ENCODE measurements at regions not wholly inside any gene's neighbourhood (a gene's known extent, or its start where the extent isn't known, plus 50 kb on each side); places are given as distances from the start of the nearest gene placed in this dataset.

DNA sequence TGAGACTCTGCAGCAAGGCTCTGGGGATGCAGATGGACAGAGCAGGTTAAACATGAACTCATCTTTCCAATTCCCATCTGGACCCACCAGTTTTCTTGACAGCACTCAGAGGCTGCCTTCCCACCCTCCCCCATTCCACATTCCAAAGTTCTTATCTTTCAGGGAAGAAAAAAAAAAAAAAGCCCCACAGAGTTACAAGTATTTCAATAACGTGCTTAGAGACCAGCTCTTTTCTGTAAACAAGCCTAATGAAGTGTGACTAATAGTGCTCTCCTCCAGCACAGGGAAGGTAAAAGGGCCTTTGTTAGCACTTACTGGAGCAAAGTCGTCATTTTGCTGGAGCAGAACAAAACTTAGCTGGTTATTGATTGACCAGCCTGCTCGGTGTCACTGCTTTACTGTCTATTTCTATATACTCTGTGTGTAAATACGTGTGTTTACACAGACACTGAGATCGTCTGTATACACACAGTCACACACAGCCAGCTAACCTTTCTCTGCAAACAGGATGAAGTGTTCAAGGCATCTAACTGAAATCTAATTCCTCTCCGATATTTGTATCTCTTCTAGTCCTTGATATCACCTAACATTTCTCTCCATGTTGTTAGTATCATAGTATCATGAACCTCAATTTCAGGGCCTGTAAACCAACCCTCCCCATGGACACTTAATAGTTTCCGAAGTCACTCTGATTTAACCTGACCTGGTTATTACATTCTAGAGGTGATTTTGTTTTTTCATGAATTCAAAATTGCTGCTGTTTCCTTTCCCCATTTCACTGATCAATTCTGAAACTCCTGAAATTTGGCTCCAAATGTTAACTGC lies 84.9 kb downstream of the ZNF608 start (continued):
- no peak; the same call in 1 of the 2 replicates for TF ChIP-seq TRIM28 (IDR thresholded peaks at IDR 0.05; ENCODE audit: borderline replicate concordance, low read length)
- no peak for TF ChIP-seq ZNF555 (tag by site-specific recombination; conservative IDR thresholded peaks at IDR 0.05)
- peak; percentile 64 for TF ChIP-seq ZNF394 (tag by site-specific recombination; IDR thresholded peaks at IDR 0.05; ENCODE audit: borderline replicate concordance)
- TF ChIP-seq MYNN (tag by site-specific recombination; IDR thresholded peaks at IDR 0.05; ENCODE audit: borderline replicate concordance), result peak; percentile 85
- no peak for TF ChIP-seq ZBTB7A (tag by site-specific recombination; IDR thresholded peaks at IDR 0.05; ENCODE audit: low read depth)
- TF ChIP-seq ZNF621 (tag by site-specific recombination; IDR thresholded peaks at IDR 0.05), result no peak
- TF ChIP-seq ZEB2 (tag by site-specific recombination; IDR thresholded peaks at IDR 0.05), result peak; percentile 98
- TF ChIP-seq, protein P1, sequence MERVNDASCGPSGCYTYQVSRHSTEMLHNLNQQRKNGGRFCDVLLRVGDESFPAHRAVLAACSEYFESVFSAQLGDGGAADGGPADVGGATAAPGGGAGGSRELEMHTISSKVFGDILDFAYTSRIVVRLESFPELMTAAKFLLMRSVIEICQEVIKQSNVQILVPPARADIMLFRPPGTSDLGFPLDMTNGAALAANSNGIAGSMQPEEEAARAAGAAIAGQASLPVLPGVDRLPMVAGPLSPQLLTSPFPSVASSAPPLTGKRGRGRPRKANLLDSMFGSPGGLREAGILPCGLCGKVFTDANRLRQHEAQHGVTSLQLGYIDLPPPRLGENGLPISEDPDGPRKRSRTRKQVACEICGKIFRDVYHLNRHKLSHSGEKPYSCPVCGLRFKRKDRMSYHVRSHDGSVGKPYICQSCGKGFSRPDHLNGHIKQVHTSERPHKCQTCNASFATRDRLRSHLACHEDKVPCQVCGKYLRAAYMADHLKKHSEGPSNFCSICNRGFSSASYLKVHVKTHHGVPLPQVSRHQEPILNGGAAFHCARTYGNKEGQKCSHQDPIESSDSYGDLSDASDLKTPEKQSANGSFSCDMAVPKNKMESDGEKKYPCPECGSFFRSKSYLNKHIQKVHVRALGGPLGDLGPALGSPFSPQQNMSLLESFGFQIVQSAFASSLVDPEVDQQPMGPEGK (tag by site-specific recombination; IDR thresholded peaks at IDR 0.05), result peak; percentile 92
- TF ChIP-seq ZNF266 (tag by site-specific recombination; IDR thresholded peaks at IDR 0.05; ENCODE audit: low read depth), result no peak
- TF ChIP-seq SCRT1 (tag by site-specific recombination; IDR thresholded peaks at IDR 0.05; ENCODE audit: borderline replicate concordance), result peak; percentile 82
- TF ChIP-seq ZNF248 (tag by site-specific recombination; IDR thresholded peaks at IDR 0.05), result no peak
- TF ChIP-seq, protein P2, sequence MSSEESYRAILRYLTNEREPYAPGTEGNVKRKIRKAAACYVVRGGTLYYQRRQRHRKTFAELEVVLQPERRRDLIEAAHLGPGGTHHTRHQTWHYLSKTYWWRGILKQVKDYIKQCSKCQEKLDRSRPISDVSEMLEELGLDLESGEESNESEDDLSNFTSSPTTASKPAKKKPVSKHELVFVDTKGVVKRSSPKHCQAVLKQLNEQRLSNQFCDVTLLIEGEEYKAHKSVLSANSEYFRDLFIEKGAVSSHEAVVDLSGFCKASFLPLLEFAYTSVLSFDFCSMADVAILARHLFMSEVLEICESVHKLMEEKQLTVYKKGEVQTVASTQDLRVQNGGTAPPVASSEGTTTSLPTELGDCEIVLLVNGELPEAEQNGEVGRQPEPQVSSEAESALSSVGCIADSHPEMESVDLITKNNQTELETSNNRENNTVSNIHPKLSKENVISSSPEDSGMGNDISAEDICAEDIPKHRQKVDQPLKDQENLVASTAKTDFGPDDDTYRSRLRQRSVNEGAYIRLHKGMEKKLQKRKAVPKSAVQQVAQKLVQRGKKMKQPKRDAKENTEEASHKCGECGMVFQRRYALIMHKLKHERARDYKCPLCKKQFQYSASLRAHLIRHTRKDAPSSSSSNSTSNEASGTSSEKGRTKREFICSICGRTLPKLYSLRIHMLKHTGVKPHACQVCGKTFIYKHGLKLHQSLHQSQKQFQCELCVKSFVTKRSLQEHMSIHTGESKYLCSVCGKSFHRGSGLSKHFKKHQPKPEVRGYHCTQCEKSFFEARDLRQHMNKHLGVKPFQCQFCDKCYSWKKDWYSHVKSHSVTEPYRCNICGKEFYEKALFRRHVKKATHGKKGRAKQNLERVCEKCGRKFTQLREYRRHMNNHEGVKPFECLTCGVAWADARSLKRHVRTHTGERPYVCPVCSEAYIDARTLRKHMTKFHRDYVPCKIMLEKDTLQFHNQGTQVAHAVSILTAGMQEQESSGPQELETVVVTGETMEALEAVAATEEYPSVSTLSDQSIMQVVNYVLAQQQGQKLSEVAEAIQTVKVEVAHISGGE (tag by site-specific recombination; conservative IDR thresholded peaks at IDR 0.05; ENCODE audit: low read depth), result no peak; the same call in 1 of the 2 replicates
- TF ChIP-seq, protein P3, sequence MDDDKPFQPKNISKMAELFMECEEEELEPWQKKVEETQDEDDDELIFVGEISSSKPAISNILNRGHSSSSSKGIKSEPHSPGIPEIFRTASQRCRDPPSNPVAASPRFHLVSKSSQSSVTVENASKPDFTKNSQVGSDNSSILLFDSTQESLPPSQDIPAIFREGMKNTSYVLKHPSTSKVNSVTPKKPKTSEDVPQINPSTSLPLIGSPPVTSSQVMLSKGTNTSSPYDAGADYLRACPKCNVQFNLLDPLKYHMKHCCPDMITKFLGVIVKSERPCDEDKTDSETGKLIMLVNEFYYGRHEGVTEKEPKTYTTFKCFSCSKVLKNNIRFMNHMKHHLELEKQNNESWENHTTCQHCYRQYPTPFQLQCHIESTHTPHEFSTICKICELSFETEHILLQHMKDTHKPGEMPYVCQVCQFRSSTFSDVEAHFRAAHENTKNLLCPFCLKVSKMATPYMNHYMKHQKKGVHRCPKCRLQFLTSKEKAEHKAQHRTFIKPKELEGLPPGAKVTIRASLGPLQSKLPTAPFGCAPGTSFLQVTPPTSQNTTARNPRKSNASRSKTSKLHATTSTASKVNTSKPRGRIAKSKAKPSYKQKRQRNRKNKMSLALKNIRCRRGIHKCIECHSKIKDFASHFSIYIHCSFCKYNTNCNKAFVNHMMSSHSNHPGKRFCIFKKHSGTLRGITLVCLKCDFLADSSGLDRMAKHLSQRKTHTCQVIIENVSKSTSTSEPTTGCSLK (tag by site-specific recombination; IDR thresholded peaks at IDR 0.05), result no peak
- TF ChIP-seq ZNF10 (tag by site-specific recombination; IDR thresholded peaks at IDR 0.05), result 0 out of 2 replicates have a peak, but pooled peaks have one; percentile 31
- TF ChIP-seq, protein P4, sequence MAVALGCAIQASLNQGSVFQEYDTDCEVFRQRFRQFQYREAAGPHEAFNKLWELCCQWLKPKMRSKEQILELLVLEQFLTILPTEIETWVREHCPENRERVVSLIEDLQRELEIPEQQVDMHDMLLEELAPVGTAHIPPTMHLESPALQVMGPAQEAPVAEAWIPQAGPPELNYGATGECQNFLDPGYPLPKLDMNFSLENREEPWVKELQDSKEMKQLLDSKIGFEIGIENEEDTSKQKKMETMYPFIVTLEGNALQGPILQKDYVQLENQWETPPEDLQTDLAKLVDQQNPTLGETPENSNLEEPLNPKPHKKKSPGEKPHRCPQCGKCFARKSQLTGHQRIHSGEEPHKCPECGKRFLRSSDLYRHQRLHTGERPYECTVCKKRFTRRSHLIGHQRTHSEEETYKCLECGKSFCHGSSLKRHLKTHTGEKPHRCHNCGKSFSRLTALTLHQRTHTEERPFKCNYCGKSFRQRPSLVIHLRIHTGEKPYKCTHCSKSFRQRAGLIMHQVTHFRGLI (tag by site-specific recombination; IDR thresholded peaks at IDR 0.05), result peak; percentile 73
- peak; percentile 75 for TF ChIP-seq ZNF2 (tag by site-specific recombination; IDR thresholded peaks at IDR 0.05)
- peak; percentile 99 for TF ChIP-seq GLIS1 (tag by site-specific recombination; IDR thresholded peaks at IDR 0.05)
- TF ChIP-seq, protein P5, sequence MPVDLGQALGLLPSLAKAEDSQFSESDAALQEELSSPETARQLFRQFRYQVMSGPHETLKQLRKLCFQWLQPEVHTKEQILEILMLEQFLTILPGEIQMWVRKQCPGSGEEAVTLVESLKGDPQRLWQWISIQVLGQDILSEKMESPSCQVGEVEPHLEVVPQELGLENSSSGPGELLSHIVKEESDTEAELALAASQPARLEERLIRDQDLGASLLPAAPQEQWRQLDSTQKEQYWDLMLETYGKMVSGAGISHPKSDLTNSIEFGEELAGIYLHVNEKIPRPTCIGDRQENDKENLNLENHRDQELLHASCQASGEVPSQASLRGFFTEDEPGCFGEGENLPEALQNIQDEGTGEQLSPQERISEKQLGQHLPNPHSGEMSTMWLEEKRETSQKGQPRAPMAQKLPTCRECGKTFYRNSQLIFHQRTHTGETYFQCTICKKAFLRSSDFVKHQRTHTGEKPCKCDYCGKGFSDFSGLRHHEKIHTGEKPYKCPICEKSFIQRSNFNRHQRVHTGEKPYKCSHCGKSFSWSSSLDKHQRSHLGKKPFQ (tag by site-specific recombination; IDR thresholded peaks at IDR 0.05), result peak; percentile 84
- TF ChIP-seq EGR2 (tag by site-specific recombination; IDR thresholded peaks at IDR 0.05; ENCODE audit: low read depth), result no peak
- TF ChIP-seq, protein P6, sequence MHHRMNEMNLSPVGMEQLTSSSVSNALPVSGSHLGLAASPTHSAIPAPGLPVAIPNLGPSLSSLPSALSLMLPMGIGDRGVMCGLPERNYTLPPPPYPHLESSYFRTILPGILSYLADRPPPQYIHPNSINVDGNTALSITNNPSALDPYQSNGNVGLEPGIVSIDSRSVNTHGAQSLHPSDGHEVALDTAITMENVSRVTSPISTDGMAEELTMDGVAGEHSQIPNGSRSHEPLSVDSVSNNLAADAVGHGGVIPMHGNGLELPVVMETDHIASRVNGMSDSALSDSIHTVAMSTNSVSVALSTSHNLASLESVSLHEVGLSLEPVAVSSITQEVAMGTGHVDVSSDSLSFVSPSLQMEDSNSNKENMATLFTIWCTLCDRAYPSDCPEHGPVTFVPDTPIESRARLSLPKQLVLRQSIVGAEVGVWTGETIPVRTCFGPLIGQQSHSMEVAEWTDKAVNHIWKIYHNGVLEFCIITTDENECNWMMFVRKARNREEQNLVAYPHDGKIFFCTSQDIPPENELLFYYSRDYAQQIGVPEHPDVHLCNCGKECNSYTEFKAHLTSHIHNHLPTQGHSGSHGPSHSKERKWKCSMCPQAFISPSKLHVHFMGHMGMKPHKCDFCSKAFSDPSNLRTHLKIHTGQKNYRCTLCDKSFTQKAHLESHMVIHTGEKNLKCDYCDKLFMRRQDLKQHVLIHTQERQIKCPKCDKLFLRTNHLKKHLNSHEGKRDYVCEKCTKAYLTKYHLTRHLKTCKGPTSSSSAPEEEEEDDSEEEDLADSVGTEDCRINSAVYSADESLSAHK (tag by site-specific recombination; IDR thresholded peaks at IDR 0.05), result peak; percentile 96
- TF ChIP-seq ZBTB21 (tag by site-specific recombination; IDR thresholded peaks at IDR 0.05), result peak; percentile 85
- no peak for TF ChIP-seq ZNF626 (tag by site-specific recombination; IDR thresholded peaks at IDR 0.05)
- peak; percentile 73; the same call in 1 of the 2 replicates for TF ChIP-seq ZNF184 (tag by site-specific recombination; IDR thresholded peaks at IDR 0.05)
- 0 out of 2 replicates have a peak, but pooled peaks have one; percentile 80 for TF ChIP-seq ZBTB1 (tag by site-specific recombination; IDR thresholded peaks at IDR 0.05)

All from HEK293 (cell line).